CD4-positive, CD25-positive, alpha-beta regulatory T cell (primary cell): ENCODE measurements at regions not wholly inside any gene's neighbourhood (a gene's known extent, or its start where the extent isn't known, plus 50 kb on each side); places are given as distances from the start of the nearest gene placed in this dataset.
"Not testable (repeated sequence)": the region's sequence is repeated elsewhere in the genome, so short reads cannot be mapped to it uniquely, and the experiment has no call there.

ENCODE experiments used
- ATAC-seq, 2 donors: fragments of 150-1000 bp; cut with Tn5 transposase; one replicate each; pipeline ENCODE4 v1.10.0; 2021; ENCODE audit warnings: low read depth in 2 of 2, moderate number of reproducible peaks in 2 of 2, moderate library complexity in 1 of 2
- DNase-seq, 3 donors: peaks; one replicate each; pipeline versions ENCODE4 v3.0.0 to v3.0.0-alpha.2; 2012 to 2022; ENCODE audit warnings: mixed read lengths in 1 of 3
- H3K27ac ChIP-seq: one replicate; pipeline ENCODE4 v1.7.0; 2013; ENCODE audit warnings: mild to moderate bottlenecking, low read length; ENCODE audit not compliant: insufficient read depth, poor library complexity, severe bottlenecking
- H3K27me3 ChIP-seq: one replicate; pipeline ENCODE4 v1.7.0; 2013; ENCODE audit warnings: low read length; ENCODE audit not compliant: control insufficient read depth, insufficient read depth
- H3K36me3 ChIP-seq: one replicate; pipeline ENCODE4 v1.7.0; 2013; ENCODE audit warnings: mild to moderate bottlenecking, low read length, moderate library complexity; ENCODE audit not compliant: control insufficient read depth, insufficient read depth
- H3K4me1 ChIP-seq: 2 replicates; pipeline ENCODE4 v1.7.0; 2013; ENCODE audit warnings: mild to moderate bottlenecking, low read length; ENCODE audit not compliant: insufficient read depth, control insufficient read depth, poor library complexity, severe bottlenecking
- H3K4me3 ChIP-seq: one replicate; pipeline ENCODE4 v1.7.0; 2013; ENCODE audit warnings: low read depth, mild to moderate bottlenecking, low read length, moderate library complexity
- H3K9me3 ChIP-seq, 2 experiments: 1 replicate in 1 of 2; 2 replicates in 1 of 2; pipeline ENCODE4 v1.7.0; 2013; ENCODE audit warnings: low read length in 2 of 2, mild to moderate bottlenecking in 1 of 2, moderate library complexity in 1 of 2; ENCODE audit not compliant: control insufficient read depth in 2 of 2
- H3K27ac Mint-ChIP-seq, 3 donors: one replicate each; pipeline ENCODE4 v1.8.0; 2020 to 2022; ENCODE audit warnings: mild to moderate bottlenecking in 3 of 3, mixed read lengths in 3 of 3, moderate library complexity in 2 of 3
- H3K27me3 Mint-ChIP-seq: one replicate; pipeline ENCODE4 v1.8.0; 2022; ENCODE audit warnings: mild to moderate bottlenecking, mixed read lengths
- H3K36me3 Mint-ChIP-seq: one replicate; pipeline ENCODE4 v1.8.0; 2020; ENCODE audit warnings: mixed read lengths
- H3K4me1 Mint-ChIP-seq, 4 donors: one replicate each; pipeline ENCODE4 v1.8.0; 2020 to 2022; ENCODE audit warnings: mixed read lengths in 4 of 4, mild to moderate bottlenecking in 1 of 4
- H3K4me3 Mint-ChIP-seq, 4 donors: one replicate each; pipeline ENCODE4 v1.8.0; 2020 to 2022; ENCODE audit warnings: mild to moderate bottlenecking in 4 of 4, mixed read lengths in 4 of 4, moderate library complexity in 3 of 4
- H3K9me3 Mint-ChIP-seq, 7 donors: one replicate each; pipeline ENCODE4 v1.8.0; 2020 to 2022; ENCODE audit warnings: mixed read lengths in 7 of 7, mild to moderate bottlenecking in 3 of 7, moderate library complexity in 2 of 7

DNA sequence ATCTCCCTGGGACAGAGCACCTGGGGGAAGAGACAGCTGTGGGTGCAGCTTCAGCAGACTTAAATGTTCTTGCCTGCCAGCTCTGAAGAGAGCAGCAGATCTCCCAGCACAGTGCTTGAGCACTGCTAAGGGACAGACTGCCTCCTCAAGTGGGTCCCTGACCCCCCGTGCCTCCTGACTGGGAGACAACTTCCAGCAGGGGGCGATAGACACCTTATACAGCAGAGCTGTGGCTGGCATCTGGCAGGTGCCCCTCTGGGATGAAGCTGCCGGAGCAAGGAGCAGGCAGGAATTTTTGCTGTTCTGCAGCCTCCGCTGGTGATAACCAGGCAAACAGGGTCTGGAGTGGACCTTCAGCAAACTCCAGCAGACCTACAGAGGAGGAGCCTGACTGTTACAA is 541.7 kb upstream of the PITX2 start:
- not testable (repeated sequence) for H3K36me3 Mint-ChIP-seq, H3K9me3 ChIP-seq, H3K27me3 Mint-ChIP-seq, H3K27ac ChIP-seq, H3K4me1 Mint-ChIP-seq, H3K4me1 ChIP-seq, H3K27ac Mint-ChIP-seq, ATAC-seq, DNase-seq, H3K4me3 ChIP-seq, H3K36me3 ChIP-seq, H3K27me3 ChIP-seq, H3K4me3 Mint-ChIP-seq
- peaks cover 3 to 32% (median 7%) of the 10 kb centered on the region in 7 donors for H3K9me3 Mint-ChIP-seq

DNA sequence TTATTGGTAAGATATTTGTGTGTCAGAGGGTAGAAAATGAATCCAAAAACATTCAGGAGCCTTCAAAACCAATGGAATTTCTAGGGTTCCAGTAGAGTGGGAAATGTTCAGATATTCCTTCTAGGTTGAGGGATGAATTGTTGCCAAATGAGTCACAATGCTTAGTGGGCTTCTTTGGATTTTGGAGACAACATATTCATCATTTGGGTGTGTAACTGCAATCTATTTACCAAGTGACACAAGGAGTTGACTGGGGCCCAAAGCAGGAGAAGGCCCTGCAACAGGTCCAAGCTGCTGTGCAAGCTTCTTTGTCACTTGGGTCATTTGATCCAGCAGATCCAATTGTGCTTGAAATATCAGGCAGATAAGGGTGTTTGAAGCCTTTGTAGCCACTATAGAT is 551.5 kb upstream of the PITX2 start:
- DNase-seq (no peak), ATAC-seq (no peak)
- no peak overlapping the region for H3K27ac Mint-ChIP-seq
- Histone ChIP-seq H3K36me3 (no peaks in the 10 kb centered on the region), H3K4me1 (no peaks in the 10 kb centered on the region), H3K27me3 (no peaks in the 10 kb centered on the region), H3K4me3 (no peak overlapping the region), H3K9me3 (no peaks in the 10 kb centered on the region), H3K27ac (no peak overlapping the region)
- H3K4me1 Mint-ChIP-seq, result no peaks in the 10 kb centered on the region
- no peaks in the 10 kb centered on the region for H3K27me3 Mint-ChIP-seq
- no peak overlapping the region for H3K4me3 Mint-ChIP-seq
- H3K36me3 Mint-ChIP-seq, result no peaks in the 10 kb centered on the region
- peaks cover 1 to 7% (median 3%) of the 10 kb centered on the region in 7 donors for H3K9me3 Mint-ChIP-seq

DNA sequence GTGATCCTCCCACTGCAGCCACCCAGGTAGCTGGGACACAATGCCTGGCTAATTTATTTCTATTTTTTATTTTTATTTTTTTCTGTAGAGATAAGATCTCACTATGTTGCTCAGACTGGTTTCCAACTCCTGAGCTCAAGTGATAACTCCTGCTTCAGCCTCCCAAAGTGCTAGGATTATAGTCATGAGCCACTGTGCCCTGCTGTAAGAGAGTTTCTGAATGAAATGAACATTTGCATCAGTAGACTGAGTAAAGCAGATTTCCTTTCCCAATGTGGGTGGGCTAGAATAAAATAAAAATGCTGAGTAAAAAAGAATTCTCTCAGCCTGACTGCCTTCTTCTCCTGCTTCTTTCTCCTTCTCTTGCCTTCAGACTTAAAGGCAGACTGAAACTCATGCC is 555.4 kb upstream of the PITX2 start:
- ATAC-seq (no peak), DNase-seq (no peak)
- no peaks in the 10 kb centered on the region for H3K36me3 Mint-ChIP-seq
- no peak overlapping the region for H3K4me3 ChIP-seq
- peaks cover 1 to 12% (median 5%) of the 10 kb centered on the region in 7 donors for H3K9me3 Mint-ChIP-seq
- no peak overlapping the region for H3K27ac Mint-ChIP-seq
- no peak overlapping the region for H3K27ac ChIP-seq
- no peaks in the 10 kb centered on the region for H3K27me3 Mint-ChIP-seq
- no peaks in the 10 kb centered on the region for H3K9me3 ChIP-seq
- H3K4me1 ChIP-seq, result no peaks in the 10 kb centered on the region
- no peaks in the 10 kb centered on the region for H3K36me3 ChIP-seq
- no peaks in the 10 kb centered on the region for H3K27me3 ChIP-seq
- no peak overlapping the region for H3K4me3 Mint-ChIP-seq
- no peaks in the 10 kb centered on the region for H3K4me1 Mint-ChIP-seq

DNA sequence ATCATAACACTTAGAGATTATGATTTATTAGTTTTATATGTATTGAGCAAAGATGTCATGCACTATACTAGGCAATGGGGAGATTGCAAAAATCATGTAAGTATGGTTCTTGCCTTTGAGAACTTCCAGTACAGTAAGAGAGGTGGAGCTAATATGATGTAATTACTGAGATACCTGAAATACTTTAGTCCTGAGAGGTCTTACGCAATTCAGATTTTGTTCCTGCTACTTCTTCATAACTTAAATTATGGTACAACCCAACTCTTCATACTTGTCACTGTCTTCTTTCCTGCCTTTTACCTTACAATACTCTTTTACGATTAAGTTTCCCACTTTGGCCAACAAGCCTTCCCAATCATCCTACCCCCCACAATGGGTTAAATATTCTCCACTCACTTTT is 564.2 kb upstream of the PITX2 start:
- no peaks in the 10 kb centered on the region for H3K27me3 ChIP-seq
- H3K27ac ChIP-seq, result no peak overlapping the region
- H3K27ac Mint-ChIP-seq, result no peak overlapping the region
- no peak for DNase-seq
- no peak overlapping the region for H3K4me3 ChIP-seq
- peaks cover 0 to 11% (median 2%) of the 10 kb centered on the region in 7 donors for H3K9me3 Mint-ChIP-seq
- H3K4me1 ChIP-seq, result no peaks in the 10 kb centered on the region
- H3K36me3 ChIP-seq, result no peaks in the 10 kb centered on the region
- no peaks in the 10 kb centered on the region for H3K9me3 ChIP-seq
- no peak for ATAC-seq
- no peaks in the 10 kb centered on the region for H3K4me1 Mint-ChIP-seq
- no peak overlapping the region for H3K4me3 Mint-ChIP-seq
- H3K27me3 Mint-ChIP-seq, result no peaks in the 10 kb centered on the region
- no peaks in the 10 kb centered on the region for H3K36me3 Mint-ChIP-seq

DNA sequence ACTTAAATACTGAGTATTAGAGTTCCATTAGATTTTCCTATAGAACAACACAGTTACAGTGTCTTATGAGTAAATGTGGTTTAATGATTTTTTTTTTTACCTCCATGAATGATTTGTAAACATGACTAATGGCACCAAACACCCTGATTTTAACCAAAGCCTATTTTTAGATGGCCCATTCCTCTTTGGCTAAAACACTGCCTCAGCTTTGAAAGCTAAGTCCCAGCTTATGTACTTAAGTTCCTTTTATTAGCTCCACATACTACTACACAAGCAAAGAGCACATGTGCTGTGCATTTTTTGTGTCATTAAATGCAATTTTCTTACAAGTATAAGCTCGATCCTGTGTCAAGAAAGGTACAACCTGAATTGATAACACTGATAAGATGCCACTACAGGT is 575.6 kb upstream of the PITX2 start:
- no peaks in the 10 kb centered on the region for H3K27me3 Mint-ChIP-seq
- no peaks in the 10 kb centered on the region for H3K36me3 Mint-ChIP-seq
- no peak for DNase-seq

DNA sequence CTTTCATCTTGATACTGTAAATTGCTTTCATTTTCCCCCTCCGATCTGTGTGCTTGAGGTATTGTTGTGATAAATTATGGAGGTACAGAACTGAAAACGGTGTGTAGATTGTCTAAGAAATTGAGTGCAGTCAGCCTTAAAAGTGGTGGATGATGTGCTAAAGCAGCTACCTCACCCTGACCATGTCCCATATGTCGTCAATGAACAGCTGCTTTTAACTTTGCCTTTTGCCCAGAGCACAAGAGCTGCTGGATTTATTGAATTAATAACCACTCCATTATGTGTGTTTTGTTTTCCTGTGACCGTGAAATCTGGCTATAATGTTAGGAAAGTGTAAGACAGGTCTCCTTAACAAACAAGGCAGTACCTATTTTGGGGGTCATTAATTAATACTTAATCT is 581.9 kb upstream of the PITX2 start:
- Histone ChIP-seq H3K27me3 (no peaks in the 10 kb centered on the region), H3K4me1 (no peaks in the 10 kb centered on the region), H3K4me3 (no peak overlapping the region), H3K27ac (no peak overlapping the region), H3K36me3 (no peaks in the 10 kb centered on the region), H3K9me3 (no peaks in the 10 kb centered on the region)
- no peaks in the 10 kb centered on the region for H3K4me1 Mint-ChIP-seq
- DNase-seq (no peak), ATAC-seq (no peak)
- H3K4me3 Mint-ChIP-seq, result no peak overlapping the region
- H3K9me3 Mint-ChIP-seq, result peaks cover 0 to 7% (median 3%) of the 10 kb centered on the region in 7 donors
- no peaks in the 10 kb centered on the region for H3K27me3 Mint-ChIP-seq
- no peak overlapping the region for H3K27ac Mint-ChIP-seq
- no peaks in the 10 kb centered on the region for H3K36me3 Mint-ChIP-seq

More for the DNA sequence above, 575.6 kb upstream of the PITX2 start:
- ATAC-seq, result no peak
- Mint-ChIP-seq H3K27ac (no peak overlapping the region), H3K9me3 (peaks cover 1 to 24% (median 7%) of the 10 kb centered on the region in 7 donors), H3K4me1 (no peaks in the 10 kb centered on the region), H3K4me3 (no peak overlapping the region)
- no peaks in the 10 kb centered on the region for H3K36me3 ChIP-seq
- H3K9me3 ChIP-seq, result no peaks in the 10 kb centered on the region
- H3K27ac ChIP-seq, result no peak overlapping the region
- no peak overlapping the region for H3K4me3 ChIP-seq
- no peaks in the 10 kb centered on the region for H3K27me3 ChIP-seq
- no peaks in the 10 kb centered on the region for H3K4me1 ChIP-seq

DNA sequence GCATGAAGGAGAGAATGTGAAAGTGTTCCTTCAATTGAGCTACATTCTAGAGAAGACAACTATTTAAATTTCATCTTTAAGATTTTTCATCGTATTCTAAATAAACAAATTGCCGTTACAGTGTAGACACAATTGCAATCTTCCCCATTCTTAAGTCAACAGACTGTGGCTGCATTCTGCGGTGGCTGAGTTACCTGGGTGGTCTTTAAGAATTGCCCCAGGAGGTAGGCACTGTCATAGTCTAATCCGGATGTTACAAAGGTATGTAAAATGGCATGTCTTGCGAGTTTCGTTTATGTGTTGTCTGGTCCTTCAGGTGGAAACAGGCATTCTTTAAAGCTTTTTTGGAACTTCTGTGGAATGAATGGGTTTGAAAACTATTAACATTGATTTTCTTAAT is 586.1 kb upstream of the PITX2 start:
- Histone ChIP-seq H3K27ac (no peak overlapping the region), H3K36me3 (no peaks in the 10 kb centered on the region), H3K4me3 (no peak overlapping the region), H3K27me3 (no peaks in the 10 kb centered on the region), H3K9me3 (no peaks in the 10 kb centered on the region), H3K4me1 (no peaks in the 10 kb centered on the region)
- Mint-ChIP-seq H3K36me3 (no peaks in the 10 kb centered on the region), H3K27me3 (no peaks in the 10 kb centered on the region), H3K4me1 (no peaks in the 10 kb centered on the region), H3K4me3 (no peak overlapping the region), H3K27ac (no peak overlapping the region), H3K9me3 (peaks cover 0 to 7% (median 3%) of the 10 kb centered on the region in 7 donors)
- ATAC-seq, result no peak
- DNase-seq, result no peak

DNA sequence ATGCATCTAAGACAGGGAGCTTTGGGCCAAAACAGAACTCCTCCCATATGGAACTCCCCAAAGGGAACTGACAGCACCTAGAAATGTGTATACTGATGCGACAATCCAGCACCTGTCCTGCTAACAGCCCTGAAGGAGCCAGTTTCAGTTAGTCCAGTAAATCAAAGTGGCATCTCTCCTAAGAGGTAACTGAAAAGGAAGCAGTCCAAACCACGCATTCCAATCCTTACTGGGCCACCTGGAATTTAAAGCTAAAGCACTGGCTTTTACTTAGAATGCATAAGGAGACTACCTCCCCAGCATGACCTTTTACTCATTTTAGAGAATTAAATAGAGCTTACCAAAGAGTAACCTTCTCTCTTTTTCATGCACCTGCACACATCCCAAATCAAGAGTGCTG is 586.8 kb upstream of the PITX2 start:
- Mint-ChIP-seq H3K27me3 (no peaks in the 10 kb centered on the region), H3K4me3 (no peak overlapping the region), H3K9me3 (peaks cover 0 to 6% (median 3%) of the 10 kb centered on the region in 7 donors), H3K27ac (no peak overlapping the region), H3K36me3 (no peaks in the 10 kb centered on the region), H3K4me1 (no peaks in the 10 kb centered on the region)
- no peak overlapping the region for H3K4me3 ChIP-seq
- ATAC-seq (no peak), DNase-seq (no peak)
- no peak overlapping the region for H3K27ac ChIP-seq
- no peaks in the 10 kb centered on the region for H3K36me3 ChIP-seq
- no peaks in the 10 kb centered on the region for H3K9me3 ChIP-seq
- H3K4me1 ChIP-seq, result no peaks in the 10 kb centered on the region
- H3K27me3 ChIP-seq, result no peaks in the 10 kb centered on the region
